IMR-90 (cell line): ENCODE measurements at regions not wholly inside any gene's neighbourhood (a gene's known extent, or its start where the extent isn't known, plus 50 kb on each side); places are given as distances from the start of the nearest gene placed in this dataset.

ENCODE experiments used
- ATAC-seq: fragments of 200-7000 bp; cut with Tn5 transposase; 2 replicates; pipeline ENCODE4 v1.9.1; 2020; ENCODE audit warnings: low read depth, mild to moderate bottlenecking, moderate library complexity
- BruUV-seq: library from RNA; stranded (reverse); fragments of 400-500 nt; replicated peaks from 2 replicates; lab custom pipeline; 2021; lab: Mats Ljungman, UMichigan
- CTCF ChIA-PET: fragments of 300-600 bp; formaldehyde crosslinking; extraction: SDS; loops from one replicate; lab custom pipeline; 2021; ENCODE audit warnings: antibody characterized with exemption; lab: Yijun Ruan, JAX
- POLR2A ChIA-PET: fragments of 300-600 bp; sonication (Branson Sonifier 250); formaldehyde crosslinking; loops from one replicate; lab custom pipeline; 2022; ENCODE audit warnings: antibody characterized with exemption; ENCODE audit not compliant: unreplicated experiment; lab: Charles Lee
- DNase-seq: peaks from one replicate; pipeline ENCODE4 v3.0.0; 2013
- H2AFZ ChIP-seq: replicated peaks from 2 replicates; pipeline ENCODE3; 2013; ENCODE audit warnings: low read length, mild to moderate bottlenecking; ENCODE audit not compliant: poor library complexity
- H2AK5ac ChIP-seq: 2 replicates; pipeline ENCODE4 v1.6.1; 2013; ENCODE audit warnings: low read depth, low read length, inconsistent platforms
- H2AK9ac ChIP-seq: replicated peaks from 2 replicates; pipeline ENCODE3; 2013; ENCODE audit warnings: mild to moderate bottlenecking, low read depth, low read length, moderate library complexity; ENCODE audit not compliant: poor library complexity
- H2BK120ac ChIP-seq: 2 replicates; pipeline ENCODE4 v1.6.1; 2013; ENCODE audit warnings: low read depth, low read length, inconsistent platforms
- H2BK15ac ChIP-seq: 3 replicates; pipeline ENCODE4 v1.6.1; 2013; ENCODE audit warnings: low read depth, low read length, inconsistent platforms
- H2BK20ac ChIP-seq: 2 replicates; pipeline ENCODE4 v1.6.1; 2013; ENCODE audit warnings: low read depth, mild to moderate bottlenecking, inconsistent platforms, low read length, moderate library complexity
- H2BK5ac ChIP-seq: 2 replicates; pipeline ENCODE4 v1.6.1; 2013; ENCODE audit warnings: mild to moderate bottlenecking, low read depth, low read length, inconsistent platforms; ENCODE audit not compliant: poor library complexity, severe bottlenecking
- H3K14ac ChIP-seq: replicated peaks from 2 replicates; pipeline ENCODE4 v1.6.1; 2013; ENCODE audit warnings: low read depth, low read length, inconsistent platforms
- H3K18ac ChIP-seq: 2 replicates; pipeline ENCODE4 v1.6.1; 2013; ENCODE audit warnings: low read depth, low read length, control low read depth
- H3K23ac ChIP-seq: 2 replicates; pipeline ENCODE4 v1.6.1; 2013; ENCODE audit warnings: low read depth, low read length, inconsistent platforms
- H3K27ac ChIP-seq: 2 replicates; pipeline ENCODE4 v1.5.1; 2013; ENCODE audit warnings: mild to moderate bottlenecking, control low read depth, low read length; ENCODE audit not compliant: insufficient read depth
- H3K27me3 ChIP-seq: 2 replicates; pipeline ENCODE4 v1.6.1; 2013; ENCODE audit warnings: low read length; ENCODE audit not compliant: control insufficient read depth, insufficient read depth
- H3K36me3 ChIP-seq: 2 replicates; pipeline ENCODE4 v1.6.1; 2013; ENCODE audit warnings: low read length, mixed read lengths; ENCODE audit not compliant: control insufficient read depth, insufficient read depth
- H3K4ac ChIP-seq: 2 replicates; pipeline ENCODE4 v1.6.1; 2013; ENCODE audit warnings: low read depth, low read length, inconsistent platforms
- H3K4me1 ChIP-seq: 2 replicates; pipeline ENCODE4 v1.6.1; 2013; ENCODE audit warnings: low read length, mixed read lengths; ENCODE audit not compliant: control insufficient read depth, insufficient read depth
- H3K4me2 ChIP-seq: 2 replicates; pipeline ENCODE4 v1.6.1; 2013; ENCODE audit warnings: low read depth, mild to moderate bottlenecking, control low read depth, low read length, moderate library complexity
- H3K4me3 ChIP-seq: 2 replicates; pipeline ENCODE4 v1.5.1; 2013; ENCODE audit warnings: low read depth, mild to moderate bottlenecking, control low read depth, low read length, moderate library complexity; ENCODE audit not compliant: insufficient read depth
- H3K56ac ChIP-seq: 2 replicates; pipeline ENCODE4 v1.6.1; 2013; ENCODE audit warnings: low read length, inconsistent platforms; ENCODE audit not compliant: insufficient read depth; ENCODE audit errors: extremely low read depth
- H3K79me1 ChIP-seq, 2 experiments: 2 replicates each; pipeline ENCODE4 v1.6.1; 2013; ENCODE audit warnings: low read length in 2 of 2, inconsistent platforms in 1 of 2, low read depth in 1 of 2
- H3K9ac ChIP-seq: 2 replicates; pipeline ENCODE4 v1.6.1; 2013; ENCODE audit warnings: low read depth, low read length, control low read depth
- H3K9me1 ChIP-seq: 2 replicates; pipeline ENCODE4 v1.6.1; 2013; ENCODE audit warnings: low read length, inconsistent platforms; ENCODE audit not compliant: insufficient read depth
- H3K9me3 ChIP-seq: 2 replicates; pipeline ENCODE4 v1.6.1; 2013; ENCODE audit warnings: low read length; ENCODE audit not compliant: control insufficient read depth, insufficient read depth
- H4K20me1 ChIP-seq: 2 replicates; pipeline ENCODE4 v1.6.1; 2013; ENCODE audit warnings: low read length, inconsistent platforms; ENCODE audit not compliant: insufficient read depth
- H4K5ac ChIP-seq: 2 replicates; pipeline ENCODE4 v1.6.1; 2013; ENCODE audit warnings: mild to moderate bottlenecking, low read depth, low read length, control low read depth
- H4K8ac ChIP-seq, 2 experiments: 2 replicates each; pipeline ENCODE4 v1.6.1; 2013; ENCODE audit warnings: low read depth in 2 of 2, low read length in 2 of 2, control low read depth in 1 of 2, inconsistent platforms in 1 of 2
- H4K91ac ChIP-seq: 2 replicates; pipeline ENCODE4 v1.6.1; 2013; ENCODE audit warnings: low read depth, low read length, inconsistent platforms; ENCODE audit not compliant: insufficient read depth
- CHD1 ChIP-seq: IDR thresholded peaks from 2 replicates; pipeline ENCODE4 v1.6.1; 2012; ENCODE audit warnings: low read depth, low read length, improper control_type of control experiment
- CTCF ChIP-seq: conservative IDR thresholded peaks from 2 replicates; pipeline ENCODE4 v1.5.1; 2012; ENCODE audit warnings: mild to moderate bottlenecking, low read depth, low read length, improper control_type of control experiment
- MXI1 ChIP-seq: IDR thresholded peaks from 2 replicates; pipeline ENCODE4 v1.6.1; 2012; ENCODE audit warnings: low read depth, mild to moderate bottlenecking, low read length, moderate library complexity, borderline replicate concordance
- NFE2L2 ChIP-seq: fragments of 150-350 bp; IDR thresholded peaks from 2 replicates; pipeline ENCODE4 v1.6.1; 2016; ENCODE audit warnings: low read depth, mild to moderate bottlenecking, low read length
- RAD21 ChIP-seq: IDR thresholded peaks from 2 replicates; pipeline ENCODE4 v1.6.1; 2012; ENCODE audit warnings: low read length, improper control_type of control experiment
- RCOR1 ChIP-seq: IDR thresholded peaks from 2 replicates; pipeline ENCODE4 v1.6.1; 2012; ENCODE audit warnings: mild to moderate bottlenecking, low read length, improper control_type of control experiment; ENCODE audit not compliant: insufficient replicate concordance
- RFX5 ChIP-seq: IDR thresholded peaks from 2 replicates; pipeline ENCODE4 v1.8.0; 2012; ENCODE audit warnings: low read depth, mild to moderate bottlenecking, low read length, moderate library complexity
- USF2 ChIP-seq: fragments of 150-350 bp; IDR thresholded peaks from 2 replicates; pipeline ENCODE4 v1.6.1; 2017; ENCODE audit warnings: mild to moderate bottlenecking, antibody characterized with exemption, low read length, low read depth
- WGBS, 2 experiments: methylation state at CpG; one replicate each; pipeline versions ENCODE4 v1.1.5 to v1.1.7; 2013; ENCODE audit warnings: missing lambda C conversion rate in 2 of 2; ENCODE audit not compliant: insufficient read length in 1 of 2; ENCODE audit errors: extremely low coverage in 2 of 2; 5-methylcytosine and 5-hydroxymethylcytosine counted together
- dilution Hi-C: fragments of 300-500 bp; cut with HindIII; formaldehyde crosslinking; loops from one replicate; pipeline ENCODE4 v1.14.3; 2018; ENCODE audit warnings: low sequenced_read_pairs; ENCODE audit not compliant: unreplicated experiment
- in situ Hi-C: fragments of 300-500 bp; cut with MboI; formaldehyde crosslinking; loops from 3 replicates; pipeline ENCODE4 v1.14.3; 2019; ENCODE audit warnings: low sequenced_read_pairs, inconsistent platforms, mixed read lengths
- intact Hi-C: fragments of 100-400 bp; cut with micrococcal nuclease; formaldehyde crosslinking; loops from 2 replicates; pipeline ENCODE4 v1.10.0; 2022

- no peaks in the 10 kb centered on the region for H3K9me1 ChIP-seq
- no TSS peak for BruUV-seq
- H3K79me1 ChIP-seq, result no peaks in the 10 kb centered on the region
- H3K4me2 ChIP-seq, result no peak overlapping the region
- H4K20me1 ChIP-seq, result no peaks in the 10 kb centered on the region
- H2BK20ac ChIP-seq, result no peak overlapping the region
- no peak overlapping the region for H4K91ac ChIP-seq
- no peak overlapping the region for H2AK5ac ChIP-seq
- H3K27me3 ChIP-seq, result no peaks in the 10 kb centered on the region
- H3K4ac ChIP-seq, result no peak overlapping the region
- H3K14ac ChIP-seq, result no peak overlapping the region
- DNase-seq, result no peak
- H3K27ac ChIP-seq, result no peak overlapping the region
- intact Hi-C loops, result no loop called here
- no peak for TF ChIP-seq MXI1
- no peak for TF ChIP-seq RAD21
- no peak for TF ChIP-seq RFX5
- TF ChIP-seq CTCF, result no peak
- no peak for TF ChIP-seq CHD1
- no peak for TF ChIP-seq NFE2L2
- TF ChIP-seq RCOR1, result no peak
- TF ChIP-seq USF2, result no peak
- H2AK9ac ChIP-seq, result no peak overlapping the region
- ATAC-seq, result no peak
- no peak overlapping the region for H2BK120ac ChIP-seq
- no peak overlapping the region for H3K18ac ChIP-seq
- no peak overlapping the region for H2AFZ ChIP-seq
- H3K4me1 ChIP-seq, result no peaks in the 10 kb centered on the region
- H3K9me3 ChIP-seq, result peaks cover 4% of the 10 kb centered on the region; the same call in 1 of the 2 replicates
- H3K36me3 ChIP-seq, result no peaks in the 10 kb centered on the region
- no peak overlapping the region for H2BK5ac ChIP-seq
- no peak overlapping the region for H4K5ac ChIP-seq
- in situ Hi-C loops, result no loop called here
- no peak overlapping the region for H4K8ac ChIP-seq
- H3K56ac ChIP-seq, result no peak overlapping the region
- H3K4me3 ChIP-seq, result no peak overlapping the region
- POLR2A ChIA-PET, result no interaction called here
- no peak overlapping the region for H3K23ac ChIP-seq
- dilution Hi-C loops, result no loop called here
- no peak overlapping the region for H3K9ac ChIP-seq
- WGBS, 2 experiments, result no CpG with 5 or more reads among the region's 4 CpGs
- CTCF ChIA-PET, result no interaction called here
- no peak overlapping the region for H2BK15ac ChIP-seq
These were observed 510.1 kb upstream of the AADAT start for GRCh38 chr4:170599894-170600293.
